Spleen (tissue), 11 donors: ENCODE measurements at regions not wholly inside any gene's neighbourhood (a gene's known extent, or its start where the extent isn't known, plus 50 kb on each side); places are given as distances from the start of the nearest gene placed in this dataset.

ENCODE experiments used
- DNase-seq: peaks from one replicate; pipeline ENCODE4 v3.0.0-alpha.2; 2020
- H3K27ac ChIP-seq, 8 donors: fragments of 200-600 bp; sonication (generic) in 7 of 8; 1 replicate in 4 of 8; 2 replicates in 4 of 8; pipeline versions ENCODE4 v1.5.0 to v1.8.0; 2016 to 2021; ENCODE audit warnings: inconsistent platforms in 4 of 8, mild to moderate bottlenecking in 4 of 8, moderate library complexity in 1 of 8
- H3K27me3 ChIP-seq, 7 donors: fragments of 200-600 bp; sonication (generic) in 6 of 7; replicated peaks in 1 of 7; 1 replicate in 4 of 7; 2 replicates in 3 of 7; pipeline versions ENCODE4 v1.5.0 to v1.8.0; 2016 to 2021; ENCODE audit warnings: inconsistent platforms in 3 of 7, mild to moderate bottlenecking in 1 of 7
- H3K36me3 ChIP-seq, 6 donors: fragments of 200-600 bp; sonication (generic) in 5 of 6; 1 replicate in 4 of 6; 2 replicates in 2 of 6; pipeline versions ENCODE4 v1.5.0 to v1.8.0; 2016 to 2021; ENCODE audit warnings: inconsistent platforms in 2 of 6
- H3K4me1 ChIP-seq, 6 donors: fragments of 200-600 bp; sonication (generic) in 5 of 6; 1 replicate in 3 of 6; 2 replicates in 3 of 6; pipeline versions ENCODE4 v1.5.0 to v1.8.0; 2016 to 2021; ENCODE audit warnings: inconsistent platforms in 3 of 6
- H3K4me3 ChIP-seq, 8 donors: fragments of 200-600 bp; sonication (generic) in 7 of 8; 1 replicate in 4 of 8; 2 replicates in 4 of 8; pipeline versions ENCODE4 v1.5.0 to v1.8.0; 2016 to 2021; ENCODE audit warnings: inconsistent platforms in 4 of 8, mild to moderate bottlenecking in 4 of 8, moderate library complexity in 2 of 8
- H3K9me3 ChIP-seq, 8 donors: fragments of 200-600 bp; sonication (generic) in 7 of 8; 1 replicate in 4 of 8; 2 replicates in 4 of 8; pipeline versions ENCODE4 v1.5.0 to v1.8.0; 2016 to 2021; ENCODE audit warnings: inconsistent platforms in 4 of 8
- CTCF ChIP-seq, 11 experiments: fragments of 200-600 bp in 7 of 11; fragments of 450-650 bp in 4 of 11; sonication (generic) in 4 of 11; IDR thresholded peaks in 8 of 11; conservative IDR thresholded peaks in 3 of 11; 1 replicate in 7 of 11; 2 replicates in 4 of 11; pipeline versions ENCODE4 v1.4.0 to v1.8.0; 2016 to 2021; ENCODE audit warnings: antibody characterized with exemption in 11 of 11, inconsistent platforms in 4 of 11, mild to moderate bottlenecking in 1 of 11
- POLR2A ChIP-seq, 3 donors: fragments of 450-650 bp; IDR thresholded peaks; one replicate each; pipeline ENCODE4 v1.5.1; 2017; ENCODE audit warnings: antibody characterized with exemption in 3 of 3, mild to moderate bottlenecking in 1 of 3
- POLR2AphosphoS5 ChIP-seq, 3 donors: sonication (generic); formaldehyde crosslinking; IDR thresholded peaks; one replicate each; pipeline ENCODE4 v1.5.1; 2017; ENCODE audit warnings: antibody characterized with exemption in 3 of 3
- WGBS, 5 donors: extraction: QIAGEN DNeasy Blood & Tissue Kit in 3 of 5; methylation state at CpG; one replicate each; pipeline versions ENCODE4 v1.1.5 to v1.1.7; 2013 to 2018; 5-methylcytosine and 5-hydroxymethylcytosine counted together
- intact Hi-C: fragments of 100-400 bp; cut with DNase I; formaldehyde crosslinking; loops from one replicate; pipeline ENCODE4 v1.15.0; 2023; ENCODE audit warnings: low total_unique reads
- donor health status: healthy with polysubstance abuse.
- donor health status: DM: no; HTN: no; CAD: no; lungs with moderate emphysema.
- donor health status: DM: no; HTN: no; CAD: no.
- donor health status: Bipolar disorder and iron deficiency.
- donor health status: healthy.
- donor health status: DM: no; HTN: no; CAD: no.
- donor health status: DM: yes; HTN: yes; CAD: no.

DNA sequence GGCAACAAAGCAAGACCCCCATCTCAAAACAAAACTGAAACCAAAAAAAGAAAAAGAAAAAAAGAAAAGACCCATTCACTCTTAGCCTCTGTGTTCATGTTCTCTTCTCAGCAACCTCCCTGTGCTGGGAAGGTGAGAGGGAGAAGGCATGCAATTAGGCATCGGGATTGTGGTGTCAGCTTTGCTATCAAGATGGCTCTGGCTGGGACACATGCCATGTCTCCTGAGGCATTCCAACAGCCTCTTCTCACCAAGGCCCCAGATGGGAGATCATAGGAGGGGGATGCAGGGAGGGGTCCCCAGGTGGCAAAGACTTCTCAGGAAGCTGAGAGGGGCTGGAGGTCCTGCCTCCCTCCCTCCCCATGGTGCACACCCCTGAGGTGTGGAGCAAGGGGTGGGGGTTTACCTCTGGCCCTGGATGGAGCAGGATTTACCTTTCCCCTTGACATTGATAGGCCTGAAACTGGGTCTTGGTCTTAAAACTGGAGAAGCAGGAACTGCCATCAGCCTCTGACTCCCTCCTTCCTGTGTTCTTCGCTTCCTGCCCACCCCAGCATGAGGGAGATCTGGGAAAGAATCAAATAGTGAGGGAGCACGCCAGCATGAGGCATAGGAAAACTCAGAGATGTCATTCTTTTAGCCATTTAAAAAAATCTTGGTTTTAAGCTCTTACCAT lies 96.2 kb upstream of the DUSP5 start:
- intact Hi-C loops, result no loop called here
- H3K27ac ChIP-seq, result no peak overlapping the region
- no peaks in the 10 kb centered on the region for H3K9me3 ChIP-seq
- H3K36me3 ChIP-seq, result no peaks in the 10 kb centered on the region
- WGBS, 5 donors, result 80 to 91% (median 86%) methylated on average over 3 of the region's 3 CpGs
- no peak for TF ChIP-seq CTCF (IDR thresholded peaks at IDR 0.05 in 8 of 11, conservative IDR thresholded peaks at IDR 0.05 in 3 of 11)
- TF ChIP-seq POLR2AphosphoS5 (IDR thresholded peaks at IDR 0.05), result no peak
- TF ChIP-seq POLR2A (IDR thresholded peaks at IDR 0.05), result no peak
- no peak overlapping the region for H3K4me3 ChIP-seq
- DNase-seq, result no peak
- no peaks in the 10 kb centered on the region for H3K27me3 ChIP-seq
- H3K4me1 ChIP-seq, result peaks cover 0 to 10% (median 2%) of the 10 kb centered on the region in 6 donors

DNA sequence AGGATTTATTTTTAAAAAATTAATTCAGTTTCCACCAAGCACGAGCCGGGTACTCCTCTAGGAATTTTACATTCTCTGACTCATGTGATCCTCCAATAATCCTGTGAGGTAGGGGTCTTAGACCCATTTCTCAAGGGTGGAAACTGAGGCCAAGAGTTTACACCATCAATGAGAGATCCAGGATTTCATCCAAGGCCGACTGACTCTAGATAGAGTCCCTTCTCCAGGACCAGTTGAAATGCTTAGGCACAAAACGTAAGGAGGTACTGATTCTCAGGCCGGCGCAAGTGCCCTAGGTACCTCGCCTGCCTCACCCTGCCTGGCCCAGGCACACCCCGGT lies 95.7 kb upstream of the DUSP5 start:
- intact Hi-C loops, result no loop called here
- peaks cover 0 to 10% (median 2%) of the 10 kb centered on the region in 6 donors for H3K4me1 ChIP-seq
- H3K36me3 ChIP-seq, result no peaks in the 10 kb centered on the region
- 94 to 99% (median 96%) methylated on average over 8 of the region's 8 CpGs for WGBS, 5 donors
- H3K4me3 ChIP-seq, result no peak overlapping the region
- H3K27ac ChIP-seq, result no peak overlapping the region
- no peaks in the 10 kb centered on the region for H3K9me3 ChIP-seq
- DNase-seq, result no peak
- TF ChIP-seq POLR2A (IDR thresholded peaks at IDR 0.05), result no peak
- TF ChIP-seq CTCF (IDR thresholded peaks at IDR 0.05 in 8 of 11, conservative IDR thresholded peaks at IDR 0.05 in 3 of 11), result no peak
- TF ChIP-seq POLR2AphosphoS5 (IDR thresholded peaks at IDR 0.05), result no peak
- H3K27me3 ChIP-seq, result no peaks in the 10 kb centered on the region

- H3K36me3 ChIP-seq, result no peaks in the 10 kb centered on the region
- intact Hi-C loops, result no loop called here
- WGBS, 5 donors, result 93 to 96% (median 94%) methylated on average over 9 of the region's 9 CpGs
- TF ChIP-seq POLR2AphosphoS5 (IDR thresholded peaks at IDR 0.05), result no peak
- TF ChIP-seq CTCF (IDR thresholded peaks at IDR 0.05 in 8 of 11, conservative IDR thresholded peaks at IDR 0.05 in 3 of 11), result no peak
- TF ChIP-seq POLR2A (IDR thresholded peaks at IDR 0.05), result no peak
- H3K27me3 ChIP-seq, result no peaks in the 10 kb centered on the region
- no peak overlapping the region for H3K27ac ChIP-seq
- peaks cover 0 to 10% (median 2%) of the 10 kb centered on the region in 6 donors for H3K4me1 ChIP-seq
- no peaks in the 10 kb centered on the region for H3K9me3 ChIP-seq
- no peak overlapping the region for H3K4me3 ChIP-seq
- no peak for DNase-seq
Measured at GRCh38 chr10:110403593-110403992, 94.1 kb upstream of the DUSP5 start.

- WGBS, 5 donors, result 78 to 90% (median 81%) methylated on average over 4 of the region's 4 CpGs
- H3K4me1 ChIP-seq, result peaks cover 0 to 9% (median under 1%) of the 10 kb centered on the region in 6 donors
- no peaks in the 10 kb centered on the region for H3K36me3 ChIP-seq
- no peak for DNase-seq
- intact Hi-C loops, result no loop called here
- H3K9me3 ChIP-seq, result no peaks in the 10 kb centered on the region
- TF ChIP-seq CTCF (IDR thresholded peaks at IDR 0.05 in 8 of 11, conservative IDR thresholded peaks at IDR 0.05 in 3 of 11), result no peak
- no peak for TF ChIP-seq POLR2A (IDR thresholded peaks at IDR 0.05)
- TF ChIP-seq POLR2AphosphoS5 (IDR thresholded peaks at IDR 0.05), result no peak
- H3K27me3 ChIP-seq, result no peaks in the 10 kb centered on the region
- no peak overlapping the region for H3K27ac ChIP-seq
- no peak overlapping the region for H3K4me3 ChIP-seq
Measured at GRCh38 chr10:110404413-110404812, 93.3 kb upstream of the DUSP5 start.
